ENCODE measurements at regions not wholly inside any gene's neighbourhood (a gene's known extent, or its start where the extent isn't known, plus 50 kb on each side); places are given as distances from the start of the nearest gene placed in this dataset.

DNA sequence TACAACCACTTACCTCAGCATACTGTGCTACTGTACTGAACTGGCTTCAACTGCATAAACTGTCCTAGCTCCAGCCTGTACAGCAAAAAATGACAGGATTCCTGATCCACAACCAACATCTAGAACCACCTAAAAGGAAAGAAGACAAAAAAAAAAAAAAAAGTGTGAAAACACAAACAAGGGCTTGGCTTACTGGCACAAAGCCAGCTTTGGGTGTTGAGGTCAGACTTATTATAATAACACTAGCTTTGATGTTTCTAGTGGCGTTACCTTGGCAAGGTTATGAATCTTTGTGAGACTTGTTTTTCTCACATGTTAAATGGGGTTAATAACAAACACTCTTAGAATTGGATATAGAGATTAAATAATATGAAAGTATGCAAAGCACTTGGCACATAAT, 148.5 kb upstream of the PUM3 start:
- Histone ChIP-seq H3K4me1 (no peaks in the 10 kb centered on the region), H3K27me3 (ENCODE audit: insufficient read depth in 3 of 3, low read length in 2 of 3) (no peaks in the 10 kb centered on the region), H3K4me3 (no peak overlapping the region), H3K9me3 (no peaks in the 10 kb centered on the region), H3K27ac (no peak overlapping the region), H3K36me3 (ENCODE audit: insufficient read depth in 1 of 2, low read depth in 1 of 2) (no peaks in the 10 kb centered on the region)
- ATAC-seq (no peak), DNase-seq (no peak)
- TF ChIP-seq, protein P1, sequence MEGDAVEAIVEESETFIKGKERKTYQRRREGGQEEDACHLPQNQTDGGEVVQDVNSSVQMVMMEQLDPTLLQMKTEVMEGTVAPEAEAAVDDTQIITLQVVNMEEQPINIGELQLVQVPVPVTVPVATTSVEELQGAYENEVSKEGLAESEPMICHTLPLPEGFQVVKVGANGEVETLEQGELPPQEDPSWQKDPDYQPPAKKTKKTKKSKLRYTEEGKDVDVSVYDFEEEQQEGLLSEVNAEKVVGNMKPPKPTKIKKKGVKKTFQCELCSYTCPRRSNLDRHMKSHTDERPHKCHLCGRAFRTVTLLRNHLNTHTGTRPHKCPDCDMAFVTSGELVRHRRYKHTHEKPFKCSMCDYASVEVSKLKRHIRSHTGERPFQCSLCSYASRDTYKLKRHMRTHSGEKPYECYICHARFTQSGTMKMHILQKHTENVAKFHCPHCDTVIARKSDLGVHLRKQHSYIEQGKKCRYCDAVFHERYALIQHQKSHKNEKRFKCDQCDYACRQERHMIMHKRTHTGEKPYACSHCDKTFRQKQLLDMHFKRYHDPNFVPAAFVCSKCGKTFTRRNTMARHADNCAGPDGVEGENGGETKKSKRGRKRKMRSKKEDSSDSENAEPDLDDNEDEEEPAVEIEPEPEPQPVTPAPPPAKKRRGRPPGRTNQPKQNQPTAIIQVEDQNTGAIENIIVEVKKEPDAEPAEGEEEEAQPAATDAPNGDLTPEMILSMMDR (IDR thresholded peaks at IDR 0.05), result no peak
- intact Hi-C loops (cut with DNase I), result no loop called here
- 69 to 94% (median 87%) methylated on average over 1 of the region's 1 CpG for WGBS, 3 donors

DNA sequence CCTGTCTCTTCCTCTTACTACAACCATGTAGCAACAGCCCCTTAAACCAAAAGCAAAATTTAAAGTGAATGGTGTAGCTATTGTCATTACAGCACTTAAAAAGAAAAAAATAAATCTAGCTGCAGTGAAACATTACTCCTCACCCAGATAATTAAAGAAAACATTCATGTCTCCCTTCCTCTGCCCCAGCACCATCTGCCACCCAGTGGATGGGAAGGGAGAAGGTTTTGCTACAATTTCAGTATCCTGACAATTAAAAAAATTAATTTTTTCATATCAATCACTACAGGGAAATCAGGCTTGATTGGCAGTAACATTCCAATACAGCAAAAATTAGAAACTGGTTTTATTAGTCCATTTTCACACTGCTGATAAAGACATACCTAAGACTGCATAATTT, 147.4 kb upstream of the PUM3 start:
- Histone ChIP-seq H3K27me3 (ENCODE audit: insufficient read depth in 3 of 3, low read length in 2 of 3) (no peaks in the 10 kb centered on the region), H3K36me3 (ENCODE audit: insufficient read depth in 1 of 2, low read depth in 1 of 2) (no peaks in the 10 kb centered on the region), H3K4me1 (no peaks in the 10 kb centered on the region), H3K27ac (no peak overlapping the region), H3K4me3 (no peak overlapping the region), H3K9me3 (no peaks in the 10 kb centered on the region)
- intact Hi-C loops (cut with DNase I), result no loop called here
- DNase-seq (no peak), ATAC-seq (no peak)
- TF ChIP-seq, protein P1 (IDR thresholded peaks at IDR 0.05), result no peak

DNA sequence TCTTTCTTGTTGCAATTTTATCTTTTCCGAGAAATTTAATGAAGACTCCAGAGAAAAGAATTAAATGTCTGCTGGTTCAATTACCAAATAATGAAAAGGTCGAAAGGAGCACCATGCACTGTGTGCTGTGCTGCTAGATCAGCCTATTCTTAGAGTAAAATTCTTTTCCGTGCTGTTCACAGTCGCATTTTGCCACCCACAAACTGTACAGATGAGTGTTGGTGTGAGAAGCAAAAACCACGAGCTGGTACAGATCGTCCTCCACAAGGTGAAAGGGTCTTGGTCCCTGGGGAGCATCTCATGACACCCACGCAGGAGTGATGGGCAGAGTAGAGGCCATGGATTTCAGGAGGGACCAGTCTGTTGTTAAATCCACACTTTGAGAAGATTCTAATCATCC, 143.8 kb upstream of the PUM3 start:
- Histone ChIP-seq H3K4me3 (no peak overlapping the region), H3K4me1 (no peaks in the 10 kb centered on the region), H3K36me3 (ENCODE audit: insufficient read depth in 1 of 2, low read depth in 1 of 2) (no peaks in the 10 kb centered on the region), H3K27ac (no peak overlapping the region), H3K9me3 (no peaks in the 10 kb centered on the region), H3K27me3 (ENCODE audit: insufficient read depth in 3 of 3, low read length in 2 of 3) (no peaks in the 10 kb centered on the region)
- 72 to 76% (median 74%) methylated on average over 7 of the region's 7 CpGs for WGBS, 3 donors
- DNase-seq, result no peak
- intact Hi-C loops (cut with DNase I), result no loop called here
- ATAC-seq, result no peak
- TF ChIP-seq, protein P1 (IDR thresholded peaks at IDR 0.05), result no peak

DNA sequence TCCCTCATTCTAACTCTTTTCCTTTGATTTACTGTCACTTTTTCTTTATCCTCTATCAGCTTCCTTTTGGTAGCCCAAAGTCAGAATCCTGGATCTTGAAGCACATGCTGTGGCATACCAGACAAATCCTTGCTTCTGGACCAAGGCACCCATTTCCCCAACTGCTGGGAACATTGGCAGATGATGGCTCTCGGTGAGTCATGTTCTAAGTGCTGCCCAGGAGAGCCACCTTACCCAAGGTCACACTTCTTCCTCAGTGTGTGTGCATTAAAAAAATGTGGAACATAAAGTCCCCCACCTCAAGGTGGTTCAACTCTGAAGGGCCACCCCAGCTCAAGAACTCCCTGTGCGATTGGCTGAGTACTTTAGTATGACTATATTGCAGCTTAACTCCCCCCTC, 141.4 kb upstream of the PUM3 start:
- ATAC-seq (no peak), DNase-seq (no peak)
- Histone ChIP-seq H3K4me1 (no peaks in the 10 kb centered on the region), H3K27me3 (ENCODE audit: insufficient read depth in 3 of 3, low read length in 2 of 3) (no peaks in the 10 kb centered on the region), H3K36me3 (ENCODE audit: insufficient read depth in 1 of 2, low read depth in 1 of 2) (no peaks in the 10 kb centered on the region), H3K27ac (no peak overlapping the region), H3K9me3 (no peaks in the 10 kb centered on the region), H3K4me3 (no peak overlapping the region)
- TF ChIP-seq, protein P1 (IDR thresholded peaks at IDR 0.05), result no peak
- WGBS, 3 donors, result 81 to 95% (median 83%) methylated on average over 2 of the region's 2 CpGs
- intact Hi-C loops (cut with DNase I), result no loop called here

DNA sequence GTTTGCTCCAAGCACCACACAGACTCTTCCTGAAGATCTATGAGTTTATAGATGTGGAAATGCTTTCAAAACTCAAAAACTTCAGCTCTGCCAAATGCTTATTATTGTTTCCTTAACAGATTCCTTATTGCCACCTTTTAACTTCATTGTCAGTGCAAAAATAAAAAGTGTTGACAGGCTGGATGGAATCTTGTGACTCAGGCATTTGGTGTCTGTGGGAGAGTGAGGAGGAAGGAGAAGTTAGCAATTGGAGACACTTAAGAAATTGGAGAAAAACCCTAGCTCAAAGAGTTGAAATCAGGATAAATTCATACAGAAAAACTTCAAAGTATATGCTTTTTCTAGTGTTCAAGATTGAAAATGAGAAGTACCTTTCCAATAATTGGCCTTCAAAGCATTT, 140.6 kb upstream of the PUM3 start:
- ATAC-seq (no peak), DNase-seq (no peak)
- Histone ChIP-seq H3K4me3 (no peak overlapping the region), H3K4me1 (no peaks in the 10 kb centered on the region), H3K27me3 (ENCODE audit: insufficient read depth in 3 of 3, low read length in 2 of 3) (no peaks in the 10 kb centered on the region), H3K9me3 (no peaks in the 10 kb centered on the region), H3K36me3 (ENCODE audit: insufficient read depth in 1 of 2, low read depth in 1 of 2) (no peaks in the 10 kb centered on the region), H3K27ac (no peak overlapping the region)
- intact Hi-C loops (cut with DNase I), result no loop called here
- TF ChIP-seq, protein P1 (IDR thresholded peaks at IDR 0.05), result no peak
